ENCODE measurements at regions not wholly inside any gene's neighbourhood (a gene's known extent, or its start where the extent isn't known, plus 50 kb on each side); places are given as distances from the start of the nearest gene placed in this dataset.

- no peaks in the 10 kb centered on the region for H3K36me3 ChIP-seq (ENCODE audit: insufficient read depth, low read length)
- no peak overlapping the region for H3K27ac Mint-ChIP-seq (ENCODE audit: unreplicated experiment)
Measured at GRCh38 chr13:50672025-50672424, 171.5 kb downstream of the DLEU7 start.

GRCh38 chr13:50675651-50676050 is 167.8 kb downstream of the DLEU7 start:
- Histone ChIP-seq H3K9ac (ENCODE audit: low read length) (no peak overlapping the region), H3K4me3 (ENCODE audit: insufficient read depth, low read depth, low read length) (no peak overlapping the region), H3K36me3 (ENCODE audit: insufficient read depth, low read length) (no peaks in the 10 kb centered on the region), H3K27me3 (ENCODE audit: insufficient read depth, low read length) (no peaks in the 10 kb centered on the region), H3K9me3 (ENCODE audit: insufficient read depth, low read depth, low read length) (no peaks in the 10 kb centered on the region), H3K79me2 (ENCODE audit: insufficient read depth, low read length) (no peaks in the 10 kb centered on the region), H3K27ac (ENCODE audit: low read depth, low read length) (no peak overlapping the region), H3K4me2 (ENCODE audit: low read length) (no peak overlapping the region), H2AFZ (ENCODE audit: low read depth, low read length) (no peak overlapping the region), H4K20me1 (ENCODE audit: insufficient read depth, low read length) (no peaks in the 10 kb centered on the region), H3K4me1 (ENCODE audit: insufficient read depth, low read length) (peaks cover 40% of the 10 kb centered on the region)
- H3K4me1 Mint-ChIP-seq (ENCODE audit: low read depth, unreplicated experiment), result peaks cover 55% of the 10 kb centered on the region
- peaks cover 5% of the 10 kb centered on the region for H3K36me3 Mint-ChIP-seq (ENCODE audit: low read depth, unreplicated experiment)
- no peak overlapping the region for H3K27ac Mint-ChIP-seq (ENCODE audit: unreplicated experiment)
- H3K4me3 Mint-ChIP-seq (ENCODE audit: unreplicated experiment), result no peak overlapping the region
- DNase-seq (ENCODE audit: low read depth) (no peak), FAIRE-seq (no peak)
- peaks cover 4% of the 10 kb centered on the region for H3K27me3 Mint-ChIP-seq (ENCODE audit: low read depth, unreplicated experiment)
- TF ChIP-seq EZH2 (IDR thresholded peaks at IDR 0.05; ENCODE audit: insufficient read depth, low read length), result no peak
- TF ChIP-seq, protein P1, sequence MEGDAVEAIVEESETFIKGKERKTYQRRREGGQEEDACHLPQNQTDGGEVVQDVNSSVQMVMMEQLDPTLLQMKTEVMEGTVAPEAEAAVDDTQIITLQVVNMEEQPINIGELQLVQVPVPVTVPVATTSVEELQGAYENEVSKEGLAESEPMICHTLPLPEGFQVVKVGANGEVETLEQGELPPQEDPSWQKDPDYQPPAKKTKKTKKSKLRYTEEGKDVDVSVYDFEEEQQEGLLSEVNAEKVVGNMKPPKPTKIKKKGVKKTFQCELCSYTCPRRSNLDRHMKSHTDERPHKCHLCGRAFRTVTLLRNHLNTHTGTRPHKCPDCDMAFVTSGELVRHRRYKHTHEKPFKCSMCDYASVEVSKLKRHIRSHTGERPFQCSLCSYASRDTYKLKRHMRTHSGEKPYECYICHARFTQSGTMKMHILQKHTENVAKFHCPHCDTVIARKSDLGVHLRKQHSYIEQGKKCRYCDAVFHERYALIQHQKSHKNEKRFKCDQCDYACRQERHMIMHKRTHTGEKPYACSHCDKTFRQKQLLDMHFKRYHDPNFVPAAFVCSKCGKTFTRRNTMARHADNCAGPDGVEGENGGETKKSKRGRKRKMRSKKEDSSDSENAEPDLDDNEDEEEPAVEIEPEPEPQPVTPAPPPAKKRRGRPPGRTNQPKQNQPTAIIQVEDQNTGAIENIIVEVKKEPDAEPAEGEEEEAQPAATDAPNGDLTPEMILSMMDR (IDR thresholded peaks at IDR 0.05; ENCODE audit: insufficient read depth, low read depth, low read length), result no peak
- peaks cover 2% of the 10 kb centered on the region for H3K9me3 Mint-ChIP-seq (ENCODE audit: unreplicated experiment)

More at GRCh38 chr13:50672025-50672424, 171.5 kb downstream of the DLEU7 start:
- Histone ChIP-seq H3K4me1 (ENCODE audit: insufficient read depth, low read length) (peaks cover 11% of the 10 kb centered on the region), H4K20me1 (ENCODE audit: insufficient read depth, low read length) (no peaks in the 10 kb centered on the region), H3K27me3 (ENCODE audit: insufficient read depth, low read length) (no peaks in the 10 kb centered on the region), H3K9ac (ENCODE audit: low read length) (no peak overlapping the region), H3K4me2 (ENCODE audit: low read length) (no peak overlapping the region), H3K9me3 (ENCODE audit: insufficient read depth, low read depth, low read length) (no peaks in the 10 kb centered on the region), H3K79me2 (ENCODE audit: insufficient read depth, low read length) (no peaks in the 10 kb centered on the region), H2AFZ (ENCODE audit: low read depth, low read length) (no peak overlapping the region), H3K4me3 (ENCODE audit: insufficient read depth, low read depth, low read length) (no peak overlapping the region), H3K27ac (ENCODE audit: low read depth, low read length) (no peak overlapping the region)
- peaks cover 20% of the 10 kb centered on the region for H3K4me1 Mint-ChIP-seq (ENCODE audit: low read depth, unreplicated experiment)
- H3K4me3 Mint-ChIP-seq (ENCODE audit: unreplicated experiment), result no peak overlapping the region
- H3K27me3 Mint-ChIP-seq (ENCODE audit: low read depth, unreplicated experiment), result peaks cover 4% of the 10 kb centered on the region
- peaks cover 5% of the 10 kb centered on the region for H3K36me3 Mint-ChIP-seq (ENCODE audit: low read depth, unreplicated experiment)
- TF ChIP-seq, protein P1 (IDR thresholded peaks at IDR 0.05; ENCODE audit: insufficient read depth, low read depth, low read length), result no peak
- no peak for TF ChIP-seq EZH2 (IDR thresholded peaks at IDR 0.05; ENCODE audit: insufficient read depth, low read length)
- no peak for FAIRE-seq
- no peak for DNase-seq (ENCODE audit: low read depth)
- H3K9me3 Mint-ChIP-seq (ENCODE audit: unreplicated experiment), result peaks cover 2% of the 10 kb centered on the region

GRCh38 chr13:50676602-50677001 is 166.9 kb downstream of the DLEU7 start:
- FAIRE-seq, result peak; percentile 97
- Mint-ChIP-seq H3K4me3 (ENCODE audit: unreplicated experiment) (no peak overlapping the region), H3K27me3 (ENCODE audit: low read depth, unreplicated experiment) (peaks cover 4% of the 10 kb centered on the region), H3K9me3 (ENCODE audit: unreplicated experiment) (peaks cover 2% of the 10 kb centered on the region), H3K36me3 (ENCODE audit: low read depth, unreplicated experiment) (peaks cover 5% of the 10 kb centered on the region), H3K27ac (ENCODE audit: unreplicated experiment) (peak overlapping the region; percentile 99), H3K4me1 (ENCODE audit: low read depth, unreplicated experiment) (peaks cover 55% of the 10 kb centered on the region)
- Histone ChIP-seq H3K9me3 (ENCODE audit: insufficient read depth, low read depth, low read length) (no peaks in the 10 kb centered on the region), H3K79me2 (ENCODE audit: insufficient read depth, low read length) (no peaks in the 10 kb centered on the region), H3K4me1 (ENCODE audit: insufficient read depth, low read length) (peaks cover 40% of the 10 kb centered on the region), H3K4me3 (ENCODE audit: insufficient read depth, low read depth, low read length) (no peak overlapping the region), H3K27me3 (ENCODE audit: insufficient read depth, low read length) (no peaks in the 10 kb centered on the region), H3K9ac (ENCODE audit: low read length) (peak overlapping the region; percentile 69), H4K20me1 (ENCODE audit: insufficient read depth, low read length) (no peaks in the 10 kb centered on the region), H3K27ac (ENCODE audit: low read depth, low read length) (peak overlapping the region; percentile 98), H3K36me3 (ENCODE audit: insufficient read depth, low read length) (no peaks in the 10 kb centered on the region), H3K4me2 (ENCODE audit: low read length) (peak overlapping the region; percentile 74), H2AFZ (ENCODE audit: low read depth, low read length) (no peak overlapping the region)
- DNase-seq (ENCODE audit: low read depth), result peak; percentile 89
- TF ChIP-seq, protein P1 (IDR thresholded peaks at IDR 0.05; ENCODE audit: insufficient read depth, low read depth, low read length), result no peak
- TF ChIP-seq EZH2 (IDR thresholded peaks at IDR 0.05; ENCODE audit: insufficient read depth, low read length), result no peak

Measured in astrocyte (in vitro differentiated cells and primary cell).